ENCODE measurements at regions not wholly inside any gene's neighbourhood (a gene's known extent, or its start where the extent isn't known, plus 50 kb on each side); places are given as distances from the start of the nearest gene placed in this dataset.

GRCh38 chr15:69578252-69578651 is 125.6 kb downstream of the RPLP1 start:
- TF ChIP-seq CTCF (IDR thresholded peaks at IDR 0.05) (no peak), POLR2AphosphoS5 (IDR thresholded peaks at IDR 0.05; ENCODE audit: low read depth, low read length) (no peak), TCF7L2 (IDR thresholded peaks at IDR 0.05; ENCODE audit: low read depth, low read length) (no peak), SIN3A (IDR thresholded peaks at IDR 0.05; ENCODE audit: borderline replicate concordance, insufficient read depth, low read depth, low read length) (no peak)
- TF ChIP-seq, protein P1, sequence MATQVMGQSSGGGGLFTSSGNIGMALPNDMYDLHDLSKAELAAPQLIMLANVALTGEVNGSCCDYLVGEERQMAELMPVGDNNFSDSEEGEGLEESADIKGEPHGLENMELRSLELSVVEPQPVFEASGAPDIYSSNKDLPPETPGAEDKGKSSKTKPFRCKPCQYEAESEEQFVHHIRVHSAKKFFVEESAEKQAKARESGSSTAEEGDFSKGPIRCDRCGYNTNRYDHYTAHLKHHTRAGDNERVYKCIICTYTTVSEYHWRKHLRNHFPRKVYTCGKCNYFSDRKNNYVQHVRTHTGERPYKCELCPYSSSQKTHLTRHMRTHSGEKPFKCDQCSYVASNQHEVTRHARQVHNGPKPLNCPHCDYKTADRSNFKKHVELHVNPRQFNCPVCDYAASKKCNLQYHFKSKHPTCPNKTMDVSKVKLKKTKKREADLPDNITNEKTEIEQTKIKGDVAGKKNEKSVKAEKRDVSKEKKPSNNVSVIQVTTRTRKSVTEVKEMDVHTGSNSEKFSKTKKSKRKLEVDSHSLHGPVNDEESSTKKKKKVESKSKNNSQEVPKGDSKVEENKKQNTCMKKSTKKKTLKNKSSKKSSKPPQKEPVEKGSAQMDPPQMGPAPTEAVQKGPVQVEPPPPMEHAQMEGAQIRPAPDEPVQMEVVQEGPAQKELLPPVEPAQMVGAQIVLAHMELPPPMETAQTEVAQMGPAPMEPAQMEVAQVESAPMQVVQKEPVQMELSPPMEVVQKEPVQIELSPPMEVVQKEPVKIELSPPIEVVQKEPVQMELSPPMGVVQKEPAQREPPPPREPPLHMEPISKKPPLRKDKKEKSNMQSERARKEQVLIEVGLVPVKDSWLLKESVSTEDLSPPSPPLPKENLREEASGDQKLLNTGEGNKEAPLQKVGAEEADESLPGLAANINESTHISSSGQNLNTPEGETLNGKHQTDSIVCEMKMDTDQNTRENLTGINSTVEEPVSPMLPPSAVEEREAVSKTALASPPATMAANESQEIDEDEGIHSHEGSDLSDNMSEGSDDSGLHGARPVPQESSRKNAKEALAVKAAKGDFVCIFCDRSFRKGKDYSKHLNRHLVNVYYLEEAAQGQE (IDR thresholded peaks at IDR 0.05; ENCODE audit: insufficient read depth in 1 of 2, low read depth in 2 of 2, low read length in 1 of 2): no peak
